Heart right ventricle (tissue), 16 donors: ENCODE measurements at regions not wholly inside any gene's neighbourhood (a gene's known extent, or its start where the extent isn't known, plus 50 kb on each side); places are given as distances from the start of the nearest gene placed in this dataset.
"Not testable (repeated sequence)": the region's sequence is repeated elsewhere in the genome, so short reads cannot be mapped to it uniquely, and the experiment has no call there.

ENCODE experiments used
- ATAC-seq, 8 donors: fragments of 200-7000 bp; cut with Tn5 transposase; one replicate each; pipeline ENCODE4 v1.9.1; 2020; ENCODE audit warnings: mild to moderate bottlenecking in 8 of 8, moderate library complexity in 8 of 8, moderate number of reproducible peaks in 1 of 8
- DNase-seq, 2 donors: peaks; one replicate each; pipeline ENCODE4 v3.0.0-alpha.2; 2020
- H3K27ac ChIP-seq, 10 donors: fragments of 200-600 bp; sonication (generic) in 2 of 10; one replicate each; pipeline versions ENCODE4 v1.5.0 to v1.8.0; 2020 to 2022; ENCODE audit warnings: mild to moderate bottlenecking in 3 of 10
- H3K27me3 ChIP-seq, 7 donors: fragments of 200-600 bp; one replicate each; pipeline ENCODE4 v1.8.0; 2021 to 2022; ENCODE audit warnings: mild to moderate bottlenecking in 2 of 7
- H3K36me3 ChIP-seq, 9 donors: fragments of 200-600 bp; sonication (generic) in 1 of 9; one replicate each; pipeline versions ENCODE4 v1.5.0 to v1.8.0; 2020 to 2022; ENCODE audit warnings: mild to moderate bottlenecking in 2 of 9
- H3K4me1 ChIP-seq, 9 donors: fragments of 200-600 bp; sonication (generic) in 1 of 9; one replicate each; pipeline versions ENCODE4 v1.5.0 to v1.8.0; 2020 to 2022; ENCODE audit warnings: mild to moderate bottlenecking in 4 of 9
- H3K4me3 ChIP-seq, 10 donors: fragments of 200-600 bp; sonication (generic) in 2 of 10; one replicate each; pipeline versions ENCODE4 v1.5.0 to v1.8.0; 2020 to 2022; ENCODE audit warnings: mild to moderate bottlenecking in 7 of 10, moderate library complexity in 2 of 10
- H3K9me3 ChIP-seq, 11 donors: fragments of 200-600 bp in 10 of 11; sonication (generic) in 2 of 11; one replicate each; pipeline versions ENCODE4 v1.5.0 to v1.8.0; 2013 to 2022; ENCODE audit warnings: mild to moderate bottlenecking in 2 of 11, control low read depth in 1 of 11, moderate library complexity in 1 of 11
- WGBS, 2 donors: extraction: QIAGEN DNeasy Blood & Tissue Kit; methylation state at CpG; one replicate each; pipeline ENCODE4 v1.1.7; 2013; ENCODE audit warnings: inconsistent platforms in 1 of 2; 5-methylcytosine and 5-hydroxymethylcytosine counted together
- intact Hi-C, 10 donors: fragments of 100-400 bp; cut with DNase I; formaldehyde crosslinking; loops; one replicate each; pipeline versions ENCODE4 v1.11.1 to v1.14.2; 2022
- TF ChIP-seq, protein P1 (sequence below), 9 donors: fragments of 200-600 bp; sonication (generic) in 2 of 9; IDR thresholded peaks; one replicate each; pipeline versions ENCODE4 v1.5.0 to v1.8.0; 2021 to 2022; ENCODE audit warnings: antibody characterized with exemption in 9 of 9, mild to moderate bottlenecking in 5 of 9, moderate library complexity in 1 of 9
- donor health status: Arrhythmogenic right ventricular cardiomyopathy.
- donor health status: ischemic (EF 13 %, LVEDD 7.1; RV severe dilation, severe dysfunction).
- donor health status: healthy with polysubstance abuse.
- donor health status: DM: no; HTN: yes; CAD: no.
- donor health status: DM: no; HTN: no; CAD: no.
- donor health status: ischemic (EF 25% LVEDD 6.9; RV normal size, moderate dysfunction).
- donor health status: ischemic (EF 25% LVEDD 5.7; RV mildly dilated, moderate dysfunction).
- donor health status: healthy.
- donor health status: DM: yes; HTN: yes; CAD: no.
- donor health status: Ischemic cardiomyopathy.
- donor health status: ischemic (EF 35%, LVEDD 5.7; RV mildly dilated, moderate dysfunction).
- donor health status: nonischemic (EF 11% LVEDD 7.7; RV severe dilation, severe dysfunction).
- donor health status: DM: yes; HTN: yes; CAD: no.
- donor health status: PGD.
- donor health status: ischemic (EF 29% LVEDD 5.4; RV normal size, mild dysfunction).
- donor health status: nonischemic (EF 23%, LVEDD 6.1; RV moderate dilation, normal function).

DNA sequence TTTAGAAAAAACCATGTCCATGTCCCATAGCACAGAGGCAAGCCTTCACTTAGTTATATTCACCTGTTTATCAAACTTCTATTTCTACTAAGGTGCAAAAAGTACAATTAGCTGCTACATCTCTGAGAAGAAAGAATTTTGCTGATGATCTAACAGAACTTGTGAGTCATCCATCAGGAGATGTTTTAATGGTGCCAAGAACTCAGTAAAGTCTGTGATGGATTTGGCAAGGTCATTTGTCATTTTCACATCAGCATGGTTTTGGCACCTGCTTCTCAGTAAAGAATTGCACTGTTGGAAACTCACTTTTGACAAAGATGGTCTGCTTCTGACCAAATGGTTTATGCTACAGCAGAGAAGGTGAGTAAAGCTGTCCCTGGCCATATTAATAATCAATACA lies 195.7 kb upstream of the TMEFF2 start:
- H3K4me1 ChIP-seq: no peaks in the 10 kb centered on the region
- H3K36me3 ChIP-seq: no peaks in the 10 kb centered on the region
- TF ChIP-seq, protein P1, sequence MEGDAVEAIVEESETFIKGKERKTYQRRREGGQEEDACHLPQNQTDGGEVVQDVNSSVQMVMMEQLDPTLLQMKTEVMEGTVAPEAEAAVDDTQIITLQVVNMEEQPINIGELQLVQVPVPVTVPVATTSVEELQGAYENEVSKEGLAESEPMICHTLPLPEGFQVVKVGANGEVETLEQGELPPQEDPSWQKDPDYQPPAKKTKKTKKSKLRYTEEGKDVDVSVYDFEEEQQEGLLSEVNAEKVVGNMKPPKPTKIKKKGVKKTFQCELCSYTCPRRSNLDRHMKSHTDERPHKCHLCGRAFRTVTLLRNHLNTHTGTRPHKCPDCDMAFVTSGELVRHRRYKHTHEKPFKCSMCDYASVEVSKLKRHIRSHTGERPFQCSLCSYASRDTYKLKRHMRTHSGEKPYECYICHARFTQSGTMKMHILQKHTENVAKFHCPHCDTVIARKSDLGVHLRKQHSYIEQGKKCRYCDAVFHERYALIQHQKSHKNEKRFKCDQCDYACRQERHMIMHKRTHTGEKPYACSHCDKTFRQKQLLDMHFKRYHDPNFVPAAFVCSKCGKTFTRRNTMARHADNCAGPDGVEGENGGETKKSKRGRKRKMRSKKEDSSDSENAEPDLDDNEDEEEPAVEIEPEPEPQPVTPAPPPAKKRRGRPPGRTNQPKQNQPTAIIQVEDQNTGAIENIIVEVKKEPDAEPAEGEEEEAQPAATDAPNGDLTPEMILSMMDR (IDR thresholded peaks at IDR 0.05): no peak
- no peak overlapping the region for H3K27ac ChIP-seq
- intact Hi-C loops: no loop called here
- ATAC-seq (no peak), DNase-seq (no peak)
- peaks cover 0 to 4% (median 0%) of the 10 kb centered on the region in 11 donors for H3K9me3 ChIP-seq
- H3K4me3 ChIP-seq: no peak overlapping the region
- no peaks in the 10 kb centered on the region for H3K27me3 ChIP-seq

- DNase-seq: not testable (repeated sequence)
Observed at GRCh38 chr2:192384191-192384590, 189.5 kb upstream of the TMEFF2 start.

GRCh38 chr2:192381082-192381481 lies 186.3 kb upstream of the TMEFF2 start:
- H3K4me3 ChIP-seq: no peak overlapping the region
- peaks cover 0 to 15% (median 2%) of the 10 kb centered on the region in 11 donors for H3K9me3 ChIP-seq
- H3K4me1 ChIP-seq: no peaks in the 10 kb centered on the region
- no peaks in the 10 kb centered on the region for H3K27me3 ChIP-seq
- no peak for DNase-seq
- TF ChIP-seq, protein P1 (IDR thresholded peaks at IDR 0.05): no peak
- no peak for ATAC-seq
- H3K27ac ChIP-seq: no peak overlapping the region
- no peaks in the 10 kb centered on the region for H3K36me3 ChIP-seq
- whole genome bisulfite sequencing, 2 donors: 64 to 66% methylated on average over 1 of the region's 1 CpG
- intact Hi-C loops: no loop called here

More at GRCh38 chr2:192384191-192384590, 189.5 kb upstream of the TMEFF2 start:
- H3K27ac ChIP-seq, H3K27me3 ChIP-seq, H3K4me3 ChIP-seq, intact Hi-C loops, H3K36me3 ChIP-seq, H3K4me1 ChIP-seq, ATAC-seq: not testable (repeated sequence)
- 83 to 88% methylated on average over 1 of the region's 1 CpG for WGBS, 2 donors
- H3K9me3 ChIP-seq: peaks cover 0 to 15% (median 2%) of the 10 kb centered on the region in 11 donors

GRCh38 chr2:192379736-192380135 lies 185.0 kb upstream of the TMEFF2 start:
- 21 to 27% methylated on average over 1 of the region's 1 CpG for whole genome bisulfite sequencing, 2 donors
- TF ChIP-seq, protein P1 (IDR thresholded peaks at IDR 0.05): no peak
- Histone ChIP-seq H3K36me3 (no peaks in the 10 kb centered on the region), H3K27me3 (no peaks in the 10 kb centered on the region), H3K27ac (no peak overlapping the region), H3K4me1 (no peaks in the 10 kb centered on the region), H3K4me3 (no peak overlapping the region), H3K9me3 (peaks cover 0 to 8% (median 0%) of the 10 kb centered on the region in 11 donors)
- DNase-seq (no peak), ATAC-seq (no peak)
- intact Hi-C loops: no loop called here

GRCh38 chr2:192377173-192377572 lies 182.4 kb upstream of the TMEFF2 start:
- H3K4me3 ChIP-seq: no peak overlapping the region
- no peaks in the 10 kb centered on the region for H3K27me3 ChIP-seq
- no peaks in the 10 kb centered on the region for H3K36me3 ChIP-seq
- H3K27ac ChIP-seq: no peak overlapping the region
- no peaks in the 10 kb centered on the region for H3K9me3 ChIP-seq
- H3K4me1 ChIP-seq: no peaks in the 10 kb centered on the region
- intact Hi-C loops: no loop called here
- ATAC-seq: no peak
- no peak for DNase-seq
- TF ChIP-seq, protein P1 (IDR thresholded peaks at IDR 0.05): no peak
